Right lobe of liver (tissue), 6 donors: ENCODE measurements at regions not wholly inside any gene's neighbourhood (a gene's known extent, or its start where the extent isn't known, plus 50 kb on each side); places are given as distances from the start of the nearest gene placed in this dataset.

Experiments
- ATAC-seq, 4 donors: fragments of 200-7000 bp; cut with Tn5 transposase; one replicate each; pipeline ENCODE4 v1.9.1; 2020; ENCODE audit warnings: mild to moderate bottlenecking in 4 of 4, moderate library complexity in 4 of 4
- DNase-seq, 3 donors: peaks; one replicate each; pipeline ENCODE4 v3.0.0-alpha.2; 2020
- H3K27ac ChIP-seq, 3 donors: fragments of 200-600 bp; one replicate each; pipeline ENCODE4 v1.8.0; 2022
- H3K27me3 ChIP-seq, 2 donors: fragments of 200-600 bp; one replicate each; pipeline ENCODE4 v1.8.0; 2022
- H3K36me3 ChIP-seq, 4 donors: fragments of 200-600 bp; sonication (generic) in 1 of 4; one replicate each; pipeline versions ENCODE4 v1.5.1 to v1.8.0; 2017 to 2022; ENCODE audit warnings: control low read depth in 1 of 4
- H3K4me1 ChIP-seq, 4 donors: fragments of 200-600 bp; sonication (generic) in 1 of 4; one replicate each; pipeline versions ENCODE4 v1.5.1 to v1.8.0; 2017 to 2022; ENCODE audit warnings: control low read depth in 1 of 4
- H3K4me3 ChIP-seq, 3 donors: fragments of 200-600 bp; one replicate each; pipeline ENCODE4 v1.8.0; 2022
- H3K9me3 ChIP-seq, 4 donors: fragments of 200-600 bp; sonication (generic) in 1 of 4; one replicate each; pipeline versions ENCODE4 v1.5.1 to v1.8.0; 2017 to 2022; ENCODE audit warnings: control low read depth in 1 of 4
- CTCF ChIP-seq, 4 donors: fragments of 200-600 bp in 3 of 4; fragments of 450-650 bp in 1 of 4; IDR thresholded peaks; one replicate each; pipeline versions ENCODE4 v1.5.1 to v1.8.0; 2016 to 2022; ENCODE audit warnings: antibody characterized with exemption in 4 of 4, mild to moderate bottlenecking in 2 of 4
- POLR2A ChIP-seq: fragments of 450-650 bp; IDR thresholded peaks from one replicate; pipeline ENCODE4 v1.6.1; 2017; ENCODE audit warnings: antibody characterized with exemption, mild to moderate bottlenecking
- WGBS: methylation state at CpG from one replicate; pipeline ENCODE4 v1.1.6; 2018; ENCODE audit warnings: low coverage, low lambda C conversion rate; ENCODE audit not compliant: insufficient coverage; ENCODE audit errors: missing lambda C conversion rate; 5-methylcytosine and 5-hydroxymethylcytosine counted together
- intact Hi-C, 2 donors: fragments of 100-400 bp; cut with DNase I; formaldehyde crosslinking; loops; one replicate each; pipeline versions ENCODE4 v1.11.2 to v1.14.1; 2022
- donor health status: DM: no; HTN: yes; CAD: no.
- donor health status: DM: no; HTN: no; CAD: no.
- donor health status: DM: no; HTN: no; CAD: no.
- donor health status: DM: no; HTN: yes; CAD: no.
- donor health status: DM: no; HTN: yes; CAD: no.

GRCh38 chr2:234252772-234253171, 202.3 kb downstream of the SPP2 start:
- H3K4me3 ChIP-seq, result no peak overlapping the region
- intact Hi-C loops, result no loop called here
- 76% methylated on average over 7 of the region's 7 CpGs for WGBS
- DNase-seq (no peak), ATAC-seq (no peak)
- H3K27ac ChIP-seq, result no peak overlapping the region
- H3K36me3 ChIP-seq, result no peaks in the 10 kb centered on the region
- peaks cover 0 to 3% of the 10 kb centered on the region in 2 donors for H3K27me3 ChIP-seq
- TF ChIP-seq POLR2A, result no peak
- no peak for TF ChIP-seq CTCF (IDR thresholded peaks at IDR 0.05)
- no peaks in the 10 kb centered on the region for H3K9me3 ChIP-seq
- no peaks in the 10 kb centered on the region for H3K4me1 ChIP-seq

GRCh38 chr2:234251326-234252271, 201.1 kb downstream of the SPP2 start:
- TF ChIP-seq POLR2A (no peak), CTCF (IDR thresholded peaks at IDR 0.05) (no peak)
- intact Hi-C loops, result no loop called here
- Histone ChIP-seq H3K36me3 (no peaks in the 10 kb centered on the region), H3K4me3 (no peak overlapping the region), H3K9me3 (no peaks in the 10 kb centered on the region), H3K27me3 (peaks cover 0 to 3% of the 10 kb centered on the region in 2 donors), H3K27ac (no peak overlapping the region), H3K4me1 (no peaks in the 10 kb centered on the region)
- 43% methylated on average over 6 of the region's 8 CpGs for WGBS
- DNase-seq (no peak), ATAC-seq (no peak)

- no peaks in the 10 kb centered on the region for H3K4me1 ChIP-seq
- H3K9me3 ChIP-seq, result no peaks in the 10 kb centered on the region
- H3K36me3 ChIP-seq, result no peaks in the 10 kb centered on the region
- H3K27me3 ChIP-seq, result no peaks in the 10 kb centered on the region
- no peak overlapping the region for H3K4me3 ChIP-seq
- TF ChIP-seq CTCF (IDR thresholded peaks at IDR 0.05) (no peak), POLR2A (no peak)
- no peak for ATAC-seq
- no peak for DNase-seq
- 47% methylated on average over 2 of the region's 2 CpGs for WGBS
- no peak overlapping the region for H3K27ac ChIP-seq
- intact Hi-C loops, result no loop called here
These were observed 200.4 kb downstream of the SPP2 start for GRCh38 chr2:234250926-234251325.

GRCh38 chr2:234249873-234250272, 199.4 kb downstream of the SPP2 start:
- H3K4me3 ChIP-seq, result no peak overlapping the region
- no peaks in the 10 kb centered on the region for H3K4me1 ChIP-seq
- no peaks in the 10 kb centered on the region for H3K9me3 ChIP-seq
- intact Hi-C loops, result no loop called here
- ATAC-seq, result no peak
- H3K36me3 ChIP-seq, result no peaks in the 10 kb centered on the region
- WGBS, result 63% methylated on average over 5 of the region's 5 CpGs
- no peak for TF ChIP-seq CTCF (IDR thresholded peaks at IDR 0.05)
- TF ChIP-seq POLR2A, result no peak
- no peak for DNase-seq
- no peak overlapping the region for H3K27ac ChIP-seq
- no peaks in the 10 kb centered on the region for H3K27me3 ChIP-seq
